ENCODE measurements at regions not wholly inside any gene's neighbourhood (a gene's known extent, or its start where the extent isn't known, plus 50 kb on each side); places are given as distances from the start of the nearest gene placed in this dataset.
"Not testable (repeated sequence)": the region's sequence is repeated elsewhere in the genome, so short reads cannot be mapped to it uniquely, and the experiment has no call there.

DNA sequence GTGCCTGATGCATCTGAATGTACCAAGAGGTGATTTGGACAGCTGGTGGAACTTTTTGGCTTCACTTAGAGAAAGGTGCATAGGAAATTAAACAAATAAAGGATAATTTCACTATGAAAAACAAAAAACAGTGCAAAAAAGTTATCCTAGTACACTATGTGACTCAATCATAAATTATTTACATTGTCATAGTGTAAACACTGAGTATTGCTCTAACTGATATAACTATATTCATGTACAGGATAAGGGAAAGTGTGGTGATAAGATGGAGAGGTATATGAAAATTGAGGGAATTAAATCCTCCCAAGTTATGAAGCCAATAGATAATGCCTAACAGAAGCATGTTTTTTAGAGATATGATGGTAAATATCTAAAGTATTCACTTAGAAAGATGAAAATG lies 50.2 kb upstream of the CPNE4 start:
- DNase-seq (ENCODE audit: low read depth), result no peak

- no peak for DNase-seq (ENCODE audit: low read depth)
Observed at GRCh38 chr3:132087356-132087755, 52.5 kb upstream of the CPNE4 start.

DNA sequence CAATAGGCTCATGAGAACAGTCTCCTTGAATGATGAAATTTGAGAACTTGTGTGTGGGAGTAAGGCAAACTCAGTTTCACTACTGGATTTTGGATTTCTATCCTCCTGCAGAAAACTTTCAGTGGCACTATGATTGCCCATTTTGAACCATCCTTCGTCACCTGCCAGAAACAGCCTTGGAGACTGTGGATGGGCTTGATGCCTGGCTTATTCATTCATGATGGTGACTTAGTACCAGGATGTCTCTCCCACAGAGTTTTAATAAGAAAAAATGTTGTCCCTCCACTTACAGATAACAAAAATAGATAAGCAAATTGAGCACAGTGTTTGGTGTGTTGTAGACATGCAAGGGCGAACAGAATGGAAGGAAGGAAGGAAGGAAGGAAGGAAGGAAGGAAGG lies 53.5 kb upstream of the CPNE4 start:
- DNase-seq (ENCODE audit: low read depth), result no peak

- no peak for DNase-seq (ENCODE audit: low read depth)
Observed at GRCh38 chr3:132090921-132091320, 56.1 kb upstream of the CPNE4 start.

DNA sequence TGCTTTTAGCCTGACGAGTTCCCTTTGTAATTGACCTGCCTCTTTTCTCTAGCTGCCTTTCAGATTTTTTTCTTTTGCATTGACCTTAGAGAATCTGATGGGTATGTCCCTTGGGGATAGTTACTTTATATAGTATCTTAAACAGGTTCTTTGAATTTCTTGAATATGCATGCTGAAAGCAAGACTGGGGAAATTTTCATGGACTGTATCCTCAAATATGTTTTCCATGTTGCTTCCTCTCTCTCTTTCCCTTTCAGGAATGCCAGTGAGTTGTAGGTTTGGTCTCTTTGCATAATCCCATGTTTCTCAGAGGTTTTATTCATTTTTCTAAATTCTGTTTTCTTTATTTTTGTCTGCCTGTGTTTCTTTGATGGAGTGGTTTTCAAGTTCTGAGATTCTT lies 81.8 kb upstream of the CPNE4 start:
- no peak for DNase-seq (ENCODE audit: low read depth)

GRCh38 chr3:132117642-132118041 lies 82.8 kb upstream of the CPNE4 start:
- DNase-seq (ENCODE audit: low read depth), result no peak

DNA sequence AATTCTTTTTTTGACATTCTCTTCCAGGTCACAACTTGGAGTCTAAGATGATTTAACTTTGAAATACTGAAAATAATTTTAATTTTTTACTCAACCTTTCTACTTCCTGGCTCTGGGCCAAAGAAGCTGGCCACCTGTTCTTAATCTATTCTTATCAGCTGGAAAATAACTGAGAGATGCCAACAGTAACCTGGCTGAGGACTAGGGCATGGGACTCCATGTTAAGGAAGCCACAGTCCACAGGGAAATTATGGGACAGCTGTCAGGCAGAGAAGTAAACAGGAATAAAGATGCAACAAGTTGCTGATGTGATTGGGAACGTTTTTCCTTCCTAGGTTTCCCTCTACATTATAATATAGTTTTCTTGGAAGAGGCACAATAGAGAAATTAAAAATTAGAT lies 84.7 kb upstream of the CPNE4 start:
- DNase-seq (ENCODE audit: low read depth), result no peak

DNA sequence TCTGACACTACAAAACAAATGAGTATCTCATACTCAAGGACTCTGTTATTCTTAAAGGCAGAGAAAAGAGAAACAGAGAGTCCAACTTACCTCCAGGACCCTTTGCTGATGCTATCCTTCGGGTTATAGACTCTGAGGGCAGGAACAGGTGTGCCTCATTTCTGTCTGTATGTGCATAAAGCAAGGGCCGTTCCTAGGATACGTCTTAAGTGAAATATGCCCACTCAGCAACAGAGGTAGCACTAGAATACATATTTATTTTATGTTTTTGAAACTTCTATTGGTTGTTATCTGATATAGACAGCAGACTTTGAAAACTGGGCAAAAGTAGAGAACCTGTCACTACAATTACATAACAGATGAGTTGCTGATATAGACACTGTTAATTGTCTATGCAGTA lies 89.3 kb upstream of the CPNE4 start:
- no peak for DNase-seq (ENCODE audit: low read depth)

DNA sequence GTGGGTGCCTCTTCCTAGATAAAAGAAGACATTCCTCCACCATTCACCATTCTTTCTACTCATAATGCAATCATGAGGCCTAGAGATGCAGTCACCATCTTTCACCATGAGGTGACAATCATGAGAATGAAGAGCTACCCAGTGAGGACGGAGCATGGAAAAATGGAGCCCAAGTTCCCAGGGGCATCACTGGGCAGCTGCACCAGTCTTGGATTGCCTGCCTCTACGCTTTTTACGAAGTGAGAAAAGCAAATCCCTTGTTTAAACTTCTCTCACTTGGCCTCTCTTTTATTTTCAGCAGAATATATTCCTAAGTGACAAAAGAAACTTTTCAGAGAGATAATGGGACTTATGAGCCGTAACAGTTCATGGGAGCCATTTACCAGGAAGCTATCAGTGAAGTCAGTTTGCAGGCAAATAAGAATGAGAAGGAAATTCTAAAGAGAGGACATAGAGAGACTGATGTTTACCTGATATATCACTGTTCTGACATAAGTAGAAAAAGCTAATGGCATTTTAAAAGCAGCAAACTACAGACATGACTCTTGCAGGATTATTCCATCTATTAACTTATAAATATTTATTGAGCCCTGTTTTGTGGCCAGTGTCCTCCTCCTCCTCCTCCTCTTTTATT lies 90.0 kb upstream of the CPNE4 start:
- DNase-seq (ENCODE audit: low read depth), result no peak

- DNase-seq (ENCODE audit: low read depth), result no peak
Observed at GRCh38 chr3:132134611-132135010, 99.8 kb upstream of the CPNE4 start.

DNA sequence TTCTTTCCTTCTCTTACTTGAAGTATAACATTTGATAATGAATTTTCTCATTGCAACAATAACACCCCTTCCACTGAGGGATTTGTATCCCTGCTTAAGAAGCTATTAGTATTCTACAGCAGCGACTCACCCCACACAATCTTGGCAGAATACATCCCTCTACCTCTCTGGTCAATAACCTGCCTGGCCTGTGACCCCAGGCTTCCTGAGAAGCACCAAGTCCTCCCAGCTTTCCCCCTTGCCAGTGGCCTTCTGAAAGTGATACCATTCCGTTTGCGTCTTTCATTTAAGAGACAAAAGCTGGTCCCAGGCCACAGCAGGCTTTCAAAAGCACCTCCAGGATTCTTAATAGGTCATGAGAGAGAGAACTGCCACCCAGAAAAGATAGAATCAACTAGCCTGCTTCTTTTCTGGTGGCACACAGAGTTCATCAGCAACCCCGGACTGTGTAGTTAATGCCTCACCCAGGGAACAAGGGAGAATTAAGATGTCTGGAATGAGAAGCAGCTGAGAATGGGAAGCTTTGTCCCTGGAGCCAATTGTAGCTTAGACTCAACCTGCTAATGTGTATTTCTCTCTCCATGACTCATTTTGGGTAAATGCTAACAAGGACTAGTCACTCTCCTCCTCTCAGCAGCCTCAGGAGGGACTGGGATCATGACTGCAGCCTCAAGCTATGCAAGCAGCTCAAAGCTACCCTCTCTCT lies 101.0 kb upstream of the CPNE4 start:
- DNase-seq (ENCODE audit: low read depth), result no peak

DNA sequence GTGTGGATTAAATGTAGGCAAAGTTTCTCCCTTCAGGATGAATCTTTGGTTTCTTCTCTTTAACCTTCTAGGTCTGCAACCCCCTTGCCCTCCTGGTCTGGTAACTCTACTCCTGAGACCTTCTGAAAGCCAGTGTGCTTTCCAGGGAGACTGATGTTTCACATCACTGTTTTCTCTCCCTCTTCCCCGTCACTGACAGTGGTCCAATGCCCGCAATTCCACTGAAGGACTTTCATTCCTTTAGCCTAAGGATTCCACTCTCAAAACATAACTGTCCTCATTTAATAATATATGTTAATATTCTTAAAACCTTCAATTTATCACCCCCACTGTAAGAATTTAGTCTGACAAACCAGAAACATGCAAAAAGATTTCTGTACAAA lies 101.5 kb upstream of the CPNE4 start:
- DNase-seq (ENCODE audit: low read depth), result no peak

GRCh38 chr3:132136902-132137301 lies 102.1 kb upstream of the CPNE4 start:
- not testable (repeated sequence) for DNase-seq (ENCODE audit: low read depth)

GRCh38 chr3:132145833-132146232 lies 111.0 kb upstream of the CPNE4 start:
- DNase-seq (ENCODE audit: low read depth), result no peak

- no peak for DNase-seq (ENCODE audit: low read depth)
Observed at GRCh38 chr3:132154619-132155018, 119.8 kb upstream of the CPNE4 start.

DNA sequence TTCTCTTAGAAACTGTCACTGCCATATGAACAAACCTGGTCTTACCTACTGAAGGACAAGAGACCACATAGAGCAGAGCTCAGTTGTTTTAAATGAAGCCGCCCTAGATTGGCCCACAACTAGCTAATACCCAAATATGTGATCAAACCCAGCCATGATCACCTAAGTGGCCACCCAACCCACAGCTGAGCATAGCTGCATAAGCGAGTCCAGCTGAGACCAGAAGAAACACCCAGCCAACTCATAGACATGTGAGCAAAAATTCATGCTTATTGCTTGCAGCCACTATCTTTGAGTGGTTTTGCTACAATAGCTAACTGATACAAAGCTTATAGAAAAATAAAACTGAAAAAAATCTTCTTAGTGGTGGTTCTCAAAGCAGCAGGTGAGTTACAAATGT lies 124.3 kb upstream of the CPNE4 start:
- no peak for DNase-seq (ENCODE audit: low read depth)

- no peak for DNase-seq (ENCODE audit: low read depth)
Observed at GRCh38 chr3:132160198-132160597, 125.4 kb upstream of the CPNE4 start.

- DNase-seq (ENCODE audit: low read depth), result no peak
Observed at GRCh38 chr3:132161608-132162007, 126.8 kb upstream of the CPNE4 start.

- DNase-seq (ENCODE audit: low read depth), result no peak
Observed at GRCh38 chr3:132164469-132165092, 129.8 kb upstream of the CPNE4 start.

DNA sequence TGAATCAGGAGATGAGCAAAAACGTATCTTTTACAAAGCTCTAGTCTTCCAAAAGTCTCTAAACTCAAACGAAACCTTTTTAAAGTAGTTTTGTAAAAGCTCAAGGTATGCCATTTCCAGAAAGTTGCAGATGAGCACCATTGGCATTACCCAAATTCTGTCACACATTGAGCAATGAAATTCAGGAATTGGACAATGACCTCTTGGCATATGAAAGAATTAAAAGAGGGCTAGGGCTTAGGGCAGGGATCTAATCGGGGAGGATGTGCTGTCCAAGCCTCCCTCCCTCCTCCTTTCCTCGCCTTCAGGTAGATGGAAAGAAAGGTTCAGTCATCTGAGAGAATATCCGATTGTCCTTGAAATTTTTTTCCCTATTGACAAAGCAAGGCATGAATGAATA lies 133.1 kb upstream of the CPNE4 start:
- no peak for DNase-seq (ENCODE audit: low read depth)

DNA sequence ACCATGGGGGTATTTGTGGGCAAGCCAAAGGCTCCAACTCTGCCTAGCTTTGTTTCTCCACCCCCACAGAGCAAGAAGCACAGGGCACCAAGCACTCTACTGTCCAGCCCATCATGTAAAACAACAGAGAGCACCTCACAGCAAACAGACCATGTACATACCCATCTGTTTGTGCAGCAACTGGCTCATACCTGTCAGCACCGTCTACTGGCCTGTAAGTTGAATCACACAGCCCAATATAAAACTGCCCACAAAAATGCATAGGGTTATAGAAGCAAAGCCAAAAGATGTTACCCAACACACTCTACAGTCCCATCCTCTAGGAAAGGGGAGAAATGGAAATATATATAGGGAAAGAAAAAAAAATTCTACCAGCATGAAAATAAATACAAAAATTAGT lies 139.7 kb upstream of the CPNE4 start:
- DNase-seq (ENCODE audit: low read depth), result no peak

DNA sequence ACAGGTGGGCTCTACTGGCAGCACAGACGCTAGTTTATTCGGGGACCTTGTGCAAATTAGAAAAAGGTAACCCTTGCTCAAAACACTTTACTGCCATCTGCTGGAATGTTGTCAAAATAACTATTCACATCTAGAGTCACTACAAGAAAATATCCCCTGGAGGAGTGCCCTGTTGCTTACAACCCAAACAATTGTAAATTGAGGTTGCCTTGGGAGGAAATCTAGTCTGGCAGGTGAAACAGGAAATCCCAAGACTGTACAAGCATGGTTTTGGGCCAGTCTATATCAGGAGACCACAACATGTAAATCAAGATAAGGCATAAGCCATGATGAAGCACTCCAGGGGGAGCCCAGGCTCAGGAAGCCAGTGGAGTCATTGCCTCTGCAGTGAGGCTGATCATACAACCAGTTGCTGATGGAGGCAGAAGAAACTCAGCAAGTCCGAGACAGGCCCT lies 136.8 kb upstream of the ACP3 start:
- no peak for DNase-seq (ENCODE audit: low read depth)

- DNase-seq (ENCODE audit: low read depth), result no peak
Observed at GRCh38 chr3:132183811-132184210, 133.4 kb upstream of the ACP3 start.

Measured in forelimb muscle (tissue), 1 donor.